Activated B cell treated with CpG ODN at 0.5 μM for 24 hours (primary cell): ENCODE measurements at regions not wholly inside any gene's neighbourhood (a gene's known extent, or its start where the extent isn't known, plus 50 kb on each side); places are given as distances from the start of the nearest gene placed in this dataset.

Source experiments
- ATAC-seq: fragments of 200-7000 bp; cut with Tn5 transposase; one replicate; pipeline ENCODE4 v1.10.0; 2021; ENCODE audit warnings: low read depth, mild to moderate bottlenecking, moderate library complexity
- CTCF ChIA-PET: fragments of 350-600 bp; sonication (Branson Sonifier 250); formaldehyde crosslinking; loops from one replicate; lab custom pipeline; 2021; ENCODE audit warnings: antibody characterized with exemption; lab: Charles Lee
- POLR2A ChIA-PET: fragments of 350-600 bp; sonication (Branson Sonifier 250); formaldehyde crosslinking; loops from one replicate; lab custom pipeline; 2021; ENCODE audit warnings: antibody characterized with exemption; lab: Charles Lee
- DNase-seq: peaks from one replicate; pipeline ENCODE4 v3.0.0; 2022
- H3K27ac Mint-ChIP-seq: one replicate; pipeline ENCODE4 v1.8.0; 2020; ENCODE audit warnings: mixed read lengths
- H3K27me3 Mint-ChIP-seq: one replicate; pipeline ENCODE4 v1.8.0; 2021; ENCODE audit warnings: mixed read lengths
- H3K36me3 Mint-ChIP-seq: one replicate; pipeline ENCODE4 v1.8.0; 2021; ENCODE audit warnings: low read depth, mixed read lengths
- H3K4me1 Mint-ChIP-seq: one replicate; pipeline ENCODE4 v1.8.0; 2021; ENCODE audit warnings: mixed read lengths
- H3K4me3 Mint-ChIP-seq: one replicate; pipeline ENCODE4 v1.8.0; 2020; ENCODE audit warnings: mild to moderate bottlenecking, mixed read lengths
- H3K9me3 Mint-ChIP-seq: one replicate; pipeline ENCODE4 v1.8.0; 2020; ENCODE audit warnings: mixed read lengths
- intact Hi-C: fragments of 100-400 bp; cut with micrococcal nuclease; formaldehyde crosslinking; loops from one replicate; pipeline ENCODE4 v1.15.1; 2024
- TF ChIP-seq, protein P1 (sequence below): fragments of 200-600 bp; IDR thresholded peaks from one replicate; pipeline ENCODE4 v1.8.0; 2022; ENCODE audit warnings: antibody characterized with exemption, mild to moderate bottlenecking

DNA sequence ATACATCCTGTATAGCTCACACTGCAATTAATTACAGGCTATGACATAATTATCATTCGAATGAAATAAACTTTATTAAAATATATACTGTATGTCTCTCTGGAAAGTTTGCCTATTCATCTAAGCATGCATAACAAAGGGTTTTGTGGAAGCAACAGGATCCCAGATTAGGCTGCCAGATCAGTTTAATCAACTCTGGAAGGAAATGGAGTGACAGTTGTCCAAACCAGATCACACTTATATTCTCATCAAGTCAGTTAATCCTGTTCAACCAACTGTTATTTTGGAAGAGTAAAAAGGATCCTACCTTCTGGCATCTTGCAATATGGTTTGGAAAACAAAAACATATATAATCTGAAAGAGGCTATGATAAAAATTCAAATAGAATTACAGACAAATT lies 312.2 kb downstream of the FAT4 start:
- H3K4me3 Mint-ChIP-seq = no peak overlapping the region
- ATAC-seq (no peak), DNase-seq (no peak)
- ChIA-PET CTCF (no interaction called here), POLR2A (no interaction called here)
- intact Hi-C loops = no loop called here
- no peaks in the 10 kb centered on the region for H3K27me3 Mint-ChIP-seq
- H3K9me3 Mint-ChIP-seq = peaks cover 4% of the 10 kb centered on the region
- no peak overlapping the region for H3K27ac Mint-ChIP-seq
- no peaks in the 10 kb centered on the region for H3K4me1 Mint-ChIP-seq
- no peaks in the 10 kb centered on the region for H3K36me3 Mint-ChIP-seq
- TF ChIP-seq, protein P1, sequence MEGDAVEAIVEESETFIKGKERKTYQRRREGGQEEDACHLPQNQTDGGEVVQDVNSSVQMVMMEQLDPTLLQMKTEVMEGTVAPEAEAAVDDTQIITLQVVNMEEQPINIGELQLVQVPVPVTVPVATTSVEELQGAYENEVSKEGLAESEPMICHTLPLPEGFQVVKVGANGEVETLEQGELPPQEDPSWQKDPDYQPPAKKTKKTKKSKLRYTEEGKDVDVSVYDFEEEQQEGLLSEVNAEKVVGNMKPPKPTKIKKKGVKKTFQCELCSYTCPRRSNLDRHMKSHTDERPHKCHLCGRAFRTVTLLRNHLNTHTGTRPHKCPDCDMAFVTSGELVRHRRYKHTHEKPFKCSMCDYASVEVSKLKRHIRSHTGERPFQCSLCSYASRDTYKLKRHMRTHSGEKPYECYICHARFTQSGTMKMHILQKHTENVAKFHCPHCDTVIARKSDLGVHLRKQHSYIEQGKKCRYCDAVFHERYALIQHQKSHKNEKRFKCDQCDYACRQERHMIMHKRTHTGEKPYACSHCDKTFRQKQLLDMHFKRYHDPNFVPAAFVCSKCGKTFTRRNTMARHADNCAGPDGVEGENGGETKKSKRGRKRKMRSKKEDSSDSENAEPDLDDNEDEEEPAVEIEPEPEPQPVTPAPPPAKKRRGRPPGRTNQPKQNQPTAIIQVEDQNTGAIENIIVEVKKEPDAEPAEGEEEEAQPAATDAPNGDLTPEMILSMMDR = no peak

DNA sequence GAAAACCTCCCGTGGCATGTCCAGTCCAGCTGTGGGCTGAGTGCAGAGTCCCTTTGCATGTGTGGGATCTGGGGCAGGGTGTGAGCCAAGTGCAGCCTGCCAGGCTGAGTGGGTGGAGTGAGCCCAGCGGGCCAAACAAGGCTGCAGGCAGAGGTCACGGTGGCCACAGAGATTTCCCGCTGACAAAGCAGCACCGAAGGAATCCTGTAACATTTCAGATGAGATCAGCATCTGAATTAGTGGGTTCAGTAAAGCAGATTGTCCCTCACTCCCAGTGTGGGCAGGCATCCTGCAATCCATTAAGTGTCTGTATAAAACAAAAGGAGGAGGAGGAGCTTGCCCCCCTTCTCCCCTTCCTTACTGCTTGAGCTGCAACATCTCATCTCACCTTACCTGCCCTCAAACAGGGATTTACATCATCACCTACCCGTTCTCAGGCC lies 324.4 kb downstream of the FAT4 start:
- CTCF ChIA-PET = no interaction called here
- no peak for DNase-seq

DNA sequence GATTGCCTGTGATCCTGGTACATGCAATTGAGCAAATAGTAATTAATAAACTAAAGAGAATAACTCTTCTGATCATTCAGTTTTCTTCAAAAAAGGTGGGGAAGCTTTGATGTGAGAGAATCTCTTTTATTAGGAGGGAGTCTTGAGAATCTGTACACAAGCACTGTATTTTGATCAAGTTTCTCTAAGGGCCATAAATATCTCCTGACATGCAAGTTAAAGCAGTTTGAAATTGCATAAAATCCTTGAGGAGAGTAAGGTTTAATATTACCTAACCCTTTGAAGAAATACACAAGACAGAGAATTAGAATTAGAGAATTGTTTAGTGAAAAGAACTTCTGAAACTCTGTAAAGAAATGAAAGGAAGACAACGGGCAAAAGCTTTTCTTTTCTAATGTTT lies 326.9 kb downstream of the FAT4 start:
- Mint-ChIP-seq H3K27me3 (no peaks in the 10 kb centered on the region), H3K36me3 (no peaks in the 10 kb centered on the region), H3K4me3 (no peak overlapping the region), H3K4me1 (no peaks in the 10 kb centered on the region), H3K9me3 (peaks cover 6% of the 10 kb centered on the region), H3K27ac (no peak overlapping the region)
- ATAC-seq = no peak
- intact Hi-C loops = no loop called here
- no peak for DNase-seq
- ChIA-PET CTCF (no interaction called here), POLR2A (no interaction called here)
- TF ChIP-seq, protein P1 = no peak

More for the DNA sequence above, 324.4 kb downstream of the FAT4 start:
- POLR2A ChIA-PET = no interaction called here
- Mint-ChIP-seq H3K4me3 (no peak overlapping the region), H3K9me3 (peaks cover 9% of the 10 kb centered on the region), H3K36me3 (no peaks in the 10 kb centered on the region), H3K4me1 (no peaks in the 10 kb centered on the region), H3K27ac (no peak overlapping the region), H3K27me3 (no peaks in the 10 kb centered on the region)
- ATAC-seq = no peak
- intact Hi-C loops = no loop called here
- TF ChIP-seq, protein P1 = no peak

DNA sequence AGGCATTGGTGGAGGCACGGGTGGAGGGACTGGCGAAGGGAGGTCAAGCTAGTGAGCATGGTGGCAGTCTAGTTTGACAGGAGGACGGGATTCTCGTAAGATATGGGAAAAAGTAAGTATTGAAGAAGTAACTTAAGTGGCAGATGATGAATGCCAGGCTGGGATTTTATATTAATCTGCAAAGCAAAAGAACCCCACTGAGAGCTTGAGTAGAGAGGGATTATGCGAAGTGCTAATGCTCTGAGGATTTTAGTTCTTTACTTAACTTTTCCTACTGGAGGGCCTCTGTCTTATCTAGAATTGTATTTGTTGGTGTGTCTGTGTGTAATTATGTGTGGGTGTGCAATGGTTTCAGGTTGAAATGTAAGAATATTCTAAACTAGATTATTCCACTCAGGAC lies 327.9 kb downstream of the FAT4 start:
- ATAC-seq = no peak
- Mint-ChIP-seq H3K27me3 (no peaks in the 10 kb centered on the region), H3K4me1 (no peaks in the 10 kb centered on the region), H3K9me3 (peaks cover 4% of the 10 kb centered on the region), H3K27ac (no peak overlapping the region), H3K4me3 (no peak overlapping the region), H3K36me3 (no peaks in the 10 kb centered on the region)
- TF ChIP-seq, protein P1 = no peak
- POLR2A ChIA-PET = no interaction called here
- intact Hi-C loops = no loop called here
- CTCF ChIA-PET = no interaction called here
- DNase-seq = no peak

DNA sequence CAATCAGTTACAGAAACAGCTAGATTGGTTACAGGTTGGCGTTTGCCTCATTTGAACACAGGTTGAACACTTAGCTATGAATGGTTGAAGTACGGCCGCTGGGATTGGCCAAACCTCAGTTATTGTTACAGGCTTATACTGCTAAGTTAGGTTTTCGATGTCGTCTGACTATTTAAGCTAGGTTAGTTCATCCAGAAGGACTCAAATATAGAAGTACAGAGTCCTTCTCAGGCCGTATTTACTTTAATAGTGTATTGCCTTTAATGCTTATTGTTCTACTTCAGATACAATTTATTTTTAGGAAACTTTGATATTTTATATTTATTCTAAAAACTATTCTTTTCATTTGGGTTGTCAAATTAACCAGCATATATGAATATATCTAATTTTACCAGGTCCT lies 334.7 kb downstream of the FAT4 start:
- Mint-ChIP-seq H3K27ac (no peak overlapping the region), H3K4me1 (no peaks in the 10 kb centered on the region), H3K27me3 (no peaks in the 10 kb centered on the region), H3K4me3 (no peak overlapping the region), H3K9me3 (peaks cover 3% of the 10 kb centered on the region), H3K36me3 (no peaks in the 10 kb centered on the region)
- DNase-seq = no peak
- ChIA-PET POLR2A (no interaction called here), CTCF (no interaction called here)
- TF ChIP-seq, protein P1 = no peak
- intact Hi-C loops = no loop called here
- no peak for ATAC-seq
